GM18858 (cell line): ENCODE measurements at regions not wholly inside any gene's neighbourhood (a gene's known extent, or its start where the extent isn't known, plus 50 kb on each side); places are given as distances from the start of the nearest gene placed in this dataset.

Source experiments
- ATAC-seq: cut with Tn5 transposase; IDR thresholded peaks from one replicate; pipeline ENCODE4 v1.9.1; 2021; ENCODE audit not compliant: unreplicated experiment

DNA sequence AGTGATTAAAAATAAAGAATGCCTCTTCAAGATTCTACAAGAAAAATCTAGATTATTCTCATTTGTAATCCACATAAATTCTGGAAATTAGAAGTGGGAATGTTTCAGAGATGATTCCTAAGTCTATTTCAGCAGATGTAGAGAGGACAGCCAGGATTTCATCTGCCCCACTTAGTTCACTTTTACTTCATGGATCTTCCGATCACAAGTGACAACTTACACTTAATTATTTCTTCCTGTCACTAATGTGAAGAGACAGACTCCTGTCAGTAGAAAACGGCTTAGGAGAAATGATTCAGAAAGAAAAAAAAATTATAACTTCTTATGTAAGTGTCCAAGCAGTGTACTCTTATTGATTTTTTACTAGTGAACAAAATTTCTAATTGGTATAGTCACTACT lies 368.2 kb upstream of the SMIM30 start:
- ATAC-seq: no peak

DNA sequence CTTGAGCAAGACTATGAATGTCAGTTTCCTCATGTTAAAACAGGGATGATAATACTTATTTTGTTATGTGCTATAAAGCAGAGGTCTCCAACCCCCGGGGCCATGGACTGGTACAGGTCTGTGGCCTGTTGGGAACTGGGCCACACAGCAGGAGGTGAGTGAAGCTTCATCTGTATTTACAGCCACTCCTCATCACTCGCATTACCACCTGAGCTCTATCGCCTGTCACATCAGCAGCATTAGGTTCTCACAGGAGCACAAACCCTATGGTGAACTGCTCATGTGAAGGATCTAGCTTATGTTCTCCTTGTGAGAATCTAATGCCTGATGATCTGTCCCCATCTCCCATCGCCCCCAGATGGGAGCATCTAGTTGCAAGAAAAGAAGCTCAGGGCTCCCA lies 365.3 kb upstream of the SMIM30 start:
- no peak for ATAC-seq

DNA sequence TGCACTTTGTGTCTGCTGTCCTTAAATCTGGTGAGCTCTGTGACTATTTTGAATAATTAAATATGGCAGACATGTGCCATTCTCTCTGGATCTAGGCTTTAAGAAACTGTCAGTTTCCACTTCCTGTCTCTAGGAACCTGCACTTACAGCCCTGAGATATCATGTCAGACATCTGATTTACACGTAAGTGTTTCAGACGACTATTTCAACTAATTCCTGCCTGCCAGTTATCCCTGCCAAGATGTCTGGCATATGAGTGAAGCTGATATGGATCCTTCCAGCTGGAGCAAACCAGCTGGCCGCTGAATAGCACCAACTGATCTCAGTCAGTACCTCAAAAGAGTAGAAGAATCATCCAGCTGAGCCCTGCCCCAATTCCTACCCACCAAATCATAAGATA lies 362.2 kb upstream of the SMIM30 start:
- ATAC-seq: no peak

DNA sequence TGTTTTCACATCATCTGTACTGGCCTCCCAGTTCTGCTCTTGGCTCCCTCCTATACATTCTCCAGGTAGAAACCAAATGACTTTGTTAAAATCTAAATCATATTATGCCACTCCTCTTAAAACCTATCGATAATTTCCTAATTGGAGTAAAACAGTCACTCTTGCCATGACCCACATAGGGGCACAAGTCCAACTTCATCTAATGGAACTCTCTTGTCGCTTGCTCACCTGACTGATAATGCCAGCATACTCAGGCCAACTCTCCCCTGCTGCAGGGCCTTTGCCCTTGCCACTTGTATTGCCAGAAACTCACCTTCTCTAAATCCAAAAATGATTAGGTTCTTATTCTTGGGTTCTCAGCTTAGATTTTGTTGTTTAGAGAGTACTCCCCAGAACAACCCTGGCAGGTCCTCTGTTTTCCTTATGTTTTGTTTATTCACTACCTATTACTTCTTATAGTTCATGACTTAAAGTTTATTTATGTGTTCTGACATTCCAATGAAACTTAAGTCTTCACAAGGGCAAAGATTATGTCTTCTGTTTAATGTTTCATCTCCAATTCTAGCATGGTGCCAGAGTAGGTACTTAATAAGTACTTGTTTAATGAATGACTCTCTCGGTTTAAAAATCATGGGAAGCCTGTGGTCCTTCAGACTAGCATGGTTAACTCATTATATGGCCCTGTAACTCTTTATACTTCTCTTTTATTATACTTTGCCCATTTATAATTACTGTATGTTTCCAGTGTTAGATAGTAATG lies 345.9 kb upstream of the SMIM30 start:
- no peak for ATAC-seq

DNA sequence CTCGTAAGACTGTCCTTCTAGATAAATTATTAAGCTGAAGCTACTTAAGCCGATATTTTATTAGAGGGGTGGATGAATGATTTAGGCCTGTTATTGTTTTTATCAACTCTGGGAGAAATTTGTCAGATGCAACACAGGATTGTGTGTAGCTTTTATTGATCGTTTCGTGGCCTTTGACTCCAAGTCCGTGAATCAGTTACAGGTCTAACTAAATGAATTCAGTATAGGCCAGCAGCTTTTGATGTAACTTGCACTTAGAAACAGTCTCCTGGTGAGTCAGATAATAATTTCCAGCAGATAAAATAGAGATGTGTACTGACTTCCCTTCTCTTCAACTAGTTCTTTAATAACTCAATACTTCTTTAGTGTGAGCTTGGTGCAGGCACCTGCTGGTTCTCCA lies 341.7 kb upstream of the SMIM30 start:
- ATAC-seq: no peak

DNA sequence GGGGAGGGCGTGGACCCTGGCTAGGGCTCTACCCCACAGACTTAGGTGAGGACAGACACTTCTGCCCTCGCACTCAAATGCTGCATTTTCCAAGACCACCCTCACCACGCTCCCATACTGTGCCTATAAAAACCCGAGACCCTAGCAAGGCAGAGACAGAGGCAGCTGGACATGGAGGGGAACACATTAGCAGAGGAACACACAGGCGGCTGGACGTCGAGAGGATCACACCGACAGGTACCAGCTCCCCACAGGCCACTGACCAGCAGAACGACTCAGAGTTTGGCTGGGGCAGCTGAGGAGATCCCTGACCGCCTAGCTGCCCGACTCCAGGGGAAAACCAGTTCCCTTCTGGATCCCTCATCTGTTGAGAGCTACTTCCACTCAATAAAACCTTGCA lies 338.2 kb upstream of the SMIM30 start:
- ATAC-seq: no peak

DNA sequence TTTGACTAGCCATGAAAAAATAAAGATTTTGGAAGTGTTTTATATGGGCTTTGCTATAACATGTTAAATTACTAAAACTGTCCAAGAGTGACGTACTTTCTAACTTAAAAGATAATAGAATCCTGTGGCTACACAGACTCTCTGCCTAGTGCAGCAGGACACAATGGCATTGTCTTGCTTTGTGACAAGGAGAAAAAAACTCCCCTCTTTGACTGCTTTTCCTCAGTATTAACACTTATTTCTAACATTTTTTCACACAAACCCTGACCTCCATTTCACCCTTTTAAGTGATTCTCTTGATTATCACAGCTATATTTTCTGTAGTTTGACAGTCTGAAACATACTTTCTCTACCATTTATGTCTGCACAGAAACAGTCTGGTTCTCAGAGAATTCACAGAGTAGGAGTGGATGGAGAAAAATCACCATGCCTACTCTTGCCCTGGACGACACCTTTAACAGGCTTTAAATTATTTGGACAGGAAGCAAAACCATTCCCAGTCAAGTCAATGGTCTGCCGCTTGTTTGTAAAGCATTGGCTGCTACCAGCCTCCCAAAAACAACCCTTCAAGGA lies 336.3 kb upstream of the SMIM30 start:
- no peak for ATAC-seq

DNA sequence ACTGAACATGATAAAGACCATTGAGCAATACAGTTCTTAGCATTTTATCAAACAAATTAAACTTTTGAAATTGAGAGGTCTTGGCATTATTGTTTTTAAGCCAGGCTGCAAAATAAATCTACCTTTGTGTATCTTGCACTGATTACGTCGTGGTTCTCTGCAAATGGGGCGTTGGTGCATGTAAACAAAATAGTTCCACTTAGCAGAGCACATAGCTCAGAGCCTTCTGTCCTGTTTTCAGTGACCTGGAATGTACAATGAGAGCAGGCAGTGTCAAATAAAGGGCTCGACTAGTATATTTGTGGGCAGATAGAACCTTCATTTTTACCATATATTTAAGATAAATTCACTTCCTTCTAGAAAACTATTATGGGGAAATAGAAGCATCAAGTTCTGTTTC lies 333.9 kb upstream of the SMIM30 start:
- ATAC-seq: no peak

DNA sequence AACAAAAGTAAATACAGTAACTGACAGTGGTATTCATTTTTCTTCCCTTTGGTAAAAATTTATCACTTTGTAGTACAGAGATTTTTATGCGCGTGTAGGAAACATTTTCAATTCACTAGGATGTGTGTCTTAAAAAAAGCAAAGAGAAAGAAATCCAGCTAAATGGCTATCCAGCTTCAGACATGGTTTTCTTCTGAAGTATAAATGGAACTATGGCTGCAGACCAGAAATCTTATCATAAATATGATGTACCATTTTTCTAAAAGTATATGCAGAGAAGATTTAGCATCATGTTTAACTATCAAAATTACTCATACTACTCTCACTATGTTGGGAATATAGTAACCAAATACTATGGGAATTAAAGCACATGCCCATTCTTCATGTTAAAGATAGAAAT lies 328.4 kb upstream of the SMIM30 start:
- no peak for ATAC-seq

DNA sequence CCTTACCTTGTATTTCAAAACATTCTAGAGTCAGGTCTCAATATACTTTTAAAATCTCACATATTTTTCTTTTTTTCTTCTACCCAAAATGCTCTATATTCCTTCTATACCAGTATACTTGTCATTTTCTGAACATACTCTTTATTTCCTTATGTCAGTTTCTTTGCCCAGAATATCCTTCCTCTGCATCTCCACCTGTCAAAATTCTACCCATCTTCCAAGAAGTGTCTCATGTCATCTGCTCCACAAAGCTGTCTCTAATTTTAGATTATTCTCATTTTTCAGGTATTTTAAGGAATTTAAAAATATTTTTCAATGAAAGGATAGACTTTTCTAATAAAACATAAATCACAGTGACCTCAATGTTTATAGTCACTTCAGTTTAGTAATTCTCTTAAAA lies 328.0 kb upstream of the SMIM30 start:
- ATAC-seq: no peak

DNA sequence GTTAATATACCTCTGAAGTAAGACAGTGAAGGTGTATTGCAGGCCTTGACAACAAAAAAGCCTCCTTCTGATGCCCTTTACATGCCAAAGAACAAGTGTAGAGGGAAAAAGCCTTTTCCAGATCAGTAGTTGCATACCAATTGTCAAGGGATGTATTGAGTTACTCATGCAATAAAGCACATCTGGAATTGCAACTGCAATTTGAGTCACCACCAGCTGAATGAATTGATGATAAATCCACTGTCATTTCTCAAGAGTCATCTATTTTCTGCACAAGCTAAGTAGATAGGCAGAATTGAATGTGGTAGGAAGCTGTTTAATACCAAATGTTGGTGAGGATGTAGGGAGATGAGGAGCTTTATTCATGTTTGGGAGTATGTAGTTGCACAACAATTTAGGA lies 325.9 kb upstream of the SMIM30 start:
- ATAC-seq: no peak

DNA sequence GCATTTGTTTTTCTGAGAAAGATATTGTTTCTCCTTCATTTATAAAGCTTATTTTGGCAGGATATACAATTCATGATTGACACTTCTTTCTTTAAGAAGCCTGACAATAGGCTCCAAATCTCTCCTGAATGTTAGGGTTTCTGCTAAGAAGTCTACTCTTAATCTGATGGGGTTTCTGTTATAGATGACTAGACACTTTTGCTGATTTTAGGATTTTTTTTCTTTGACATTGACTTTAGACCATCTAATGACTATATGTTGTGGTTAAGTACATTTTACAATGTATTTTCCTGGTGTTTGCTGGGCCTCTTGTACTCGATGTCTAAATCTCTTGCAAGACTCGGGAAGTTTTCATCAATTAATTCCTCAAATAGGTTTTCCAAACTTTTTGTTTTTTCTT lies 321.8 kb upstream of the SMIM30 start:
- no peak for ATAC-seq

DNA sequence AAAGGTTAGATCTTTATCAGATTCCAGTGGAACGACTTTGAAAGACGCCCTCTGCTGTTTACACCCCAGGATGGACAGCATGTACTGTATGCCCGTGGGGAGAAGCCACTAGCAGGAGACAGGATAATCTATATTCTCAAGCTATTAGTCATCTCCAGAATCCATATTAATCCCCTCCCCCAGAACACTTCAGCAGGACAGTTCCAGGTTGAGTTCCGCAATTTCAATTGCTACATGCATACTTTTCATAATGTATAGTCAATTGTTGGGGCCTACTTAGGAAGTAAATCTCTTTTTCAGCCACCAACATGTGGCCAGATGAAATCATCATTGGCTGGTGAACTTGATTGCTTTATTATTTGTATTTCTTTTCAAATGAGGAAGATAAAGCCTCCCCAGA lies 313.1 kb upstream of the SMIM30 start:
- no peak for ATAC-seq

DNA sequence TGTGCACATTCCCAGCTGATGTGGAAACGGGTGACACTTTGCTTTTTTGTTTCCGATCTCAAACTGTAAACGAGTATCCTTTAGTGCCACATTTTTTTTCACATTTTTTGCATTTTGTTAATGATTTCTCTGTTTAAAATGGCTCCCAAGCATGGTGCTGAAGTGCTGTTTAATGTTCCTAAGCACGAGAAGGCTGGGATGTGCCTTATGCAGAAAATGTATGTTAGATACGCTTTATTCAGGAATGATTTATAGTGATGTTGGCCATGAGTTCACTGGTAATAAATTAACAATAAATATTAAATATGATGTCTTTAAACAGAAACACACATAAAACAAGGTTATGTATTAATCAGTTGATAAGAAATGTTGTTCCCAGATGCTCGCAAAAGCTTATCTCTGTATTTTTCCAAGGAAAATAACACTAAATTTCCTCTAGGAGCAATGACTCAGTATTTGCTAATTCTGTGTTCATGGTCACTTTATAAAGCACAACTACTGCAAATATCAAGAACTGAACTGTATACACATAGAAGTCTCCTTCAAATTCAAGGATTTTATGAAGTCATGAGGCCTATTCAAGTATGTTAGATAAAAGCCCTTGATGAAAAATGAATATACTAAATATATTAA lies 305.9 kb upstream of the SMIM30 start:
- no peak for ATAC-seq

DNA sequence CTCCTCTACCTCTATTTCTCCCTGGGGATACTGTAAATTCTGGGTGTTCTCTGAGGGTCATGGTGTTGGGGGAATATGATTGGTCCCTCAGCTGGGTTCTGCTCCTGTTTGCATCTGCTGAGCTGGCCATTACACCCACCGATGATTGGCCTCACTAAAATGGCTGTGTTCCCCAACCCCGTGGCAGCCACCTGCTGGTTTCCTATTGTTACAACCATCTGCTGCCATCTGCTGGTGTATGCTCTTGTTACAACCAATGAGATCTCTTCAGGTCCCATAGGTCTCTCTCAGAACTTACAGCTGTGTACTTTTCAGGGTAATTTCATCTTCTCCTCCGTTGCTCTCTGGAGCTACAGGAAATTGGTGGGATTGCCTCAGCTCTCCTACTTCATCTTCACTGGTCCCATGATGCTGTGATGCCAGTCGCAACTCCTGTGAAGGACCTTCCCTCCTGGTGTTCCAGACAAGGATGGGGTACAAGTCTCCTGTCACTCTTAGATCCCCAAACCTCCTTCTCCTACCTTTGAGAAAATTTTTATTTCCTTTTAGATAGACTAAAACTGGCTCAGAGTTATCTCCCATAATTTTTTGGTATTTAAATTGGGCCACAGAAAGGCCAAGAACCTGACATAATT lies 303.5 kb upstream of the SMIM30 start:
- ATAC-seq: peak; percentile 100

DNA sequence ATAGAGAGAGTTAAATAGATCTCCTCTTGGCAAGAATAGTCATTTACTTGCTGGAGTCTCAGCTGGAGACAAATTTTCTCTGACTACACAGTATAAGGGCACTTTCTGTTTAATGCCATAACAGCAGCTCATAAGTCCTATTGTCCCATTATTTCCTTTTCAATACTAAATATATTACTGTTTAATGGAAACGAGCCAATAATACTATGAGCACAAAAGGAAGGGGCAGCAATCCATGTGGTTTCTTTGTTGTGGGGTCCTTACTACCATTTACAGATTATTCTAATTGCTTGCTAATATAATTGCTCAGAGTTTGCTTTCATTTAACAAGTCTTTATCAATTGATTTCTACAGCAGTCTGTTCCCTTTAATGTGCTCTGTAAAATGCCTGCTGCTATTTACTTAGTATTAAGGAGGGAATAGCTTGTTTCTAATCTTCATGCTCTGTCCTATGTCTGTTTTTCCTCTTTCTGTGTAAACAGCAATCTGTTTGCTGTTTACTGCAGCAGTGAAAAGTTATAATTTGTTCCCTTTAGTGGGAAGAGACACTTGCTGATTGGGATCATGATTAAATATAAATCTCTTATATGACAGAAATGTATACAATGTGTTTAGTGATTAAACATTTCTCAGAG lies 296.2 kb upstream of the SMIM30 start:
- no peak for ATAC-seq

DNA sequence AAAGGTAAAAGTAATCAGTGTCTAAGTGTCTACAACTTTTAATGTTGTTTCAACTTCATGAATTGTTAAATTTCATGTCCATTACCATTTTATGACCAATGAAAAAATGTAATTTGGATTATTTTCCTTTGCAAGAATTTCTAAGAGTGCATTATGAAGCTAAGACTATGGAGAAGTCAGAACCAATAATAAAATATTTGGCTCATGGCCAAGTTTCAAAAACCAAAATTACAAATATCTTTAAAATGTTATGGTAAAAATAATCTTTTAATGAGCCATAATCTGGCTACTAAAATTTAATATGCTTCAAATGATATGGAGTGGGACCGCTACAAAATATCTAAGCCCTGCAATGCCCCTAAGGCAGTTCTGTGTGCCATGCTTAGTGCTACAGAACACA lies 294.1 kb upstream of the SMIM30 start:
- no peak for ATAC-seq

DNA sequence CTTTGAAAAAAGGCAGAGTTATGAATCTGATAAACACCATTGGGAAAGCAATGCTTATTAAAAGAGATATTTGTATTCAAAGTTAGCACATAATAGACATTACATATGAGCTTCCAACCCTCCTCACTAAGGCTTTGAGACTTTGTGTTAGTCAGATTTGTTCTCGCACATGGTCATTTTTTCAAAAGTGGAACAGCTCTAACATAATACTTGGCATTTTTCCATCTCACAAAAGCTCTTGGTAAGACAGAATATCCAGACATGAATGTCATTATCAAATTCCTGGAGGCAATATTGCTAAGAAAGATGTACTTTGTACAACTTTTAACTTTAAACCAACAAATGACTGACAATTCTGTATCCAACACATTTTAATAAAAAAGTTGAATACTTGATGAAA lies 292.4 kb upstream of the SMIM30 start:
- ATAC-seq: no peak

DNA sequence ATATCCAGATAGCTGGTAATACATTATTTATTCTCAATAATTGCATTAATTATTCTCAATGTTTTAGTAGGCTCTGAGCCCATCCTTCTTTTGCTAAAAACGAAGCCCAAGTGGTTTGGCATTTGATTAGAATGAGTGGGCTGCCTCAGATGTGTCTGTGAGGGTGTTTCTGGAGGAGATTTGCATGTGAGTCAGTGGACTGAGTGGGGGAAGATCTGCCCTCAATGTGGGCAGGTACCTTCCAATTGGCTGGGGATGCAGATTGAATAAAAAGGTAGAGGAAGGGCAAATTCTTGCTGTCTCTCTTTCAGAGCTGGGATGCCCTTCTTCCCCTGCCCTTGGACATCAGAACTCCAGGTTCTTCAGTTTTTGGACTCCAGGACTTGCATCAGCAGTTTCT lies 290.6 kb upstream of the SMIM30 start:
- ATAC-seq: peak; percentile 39

DNA sequence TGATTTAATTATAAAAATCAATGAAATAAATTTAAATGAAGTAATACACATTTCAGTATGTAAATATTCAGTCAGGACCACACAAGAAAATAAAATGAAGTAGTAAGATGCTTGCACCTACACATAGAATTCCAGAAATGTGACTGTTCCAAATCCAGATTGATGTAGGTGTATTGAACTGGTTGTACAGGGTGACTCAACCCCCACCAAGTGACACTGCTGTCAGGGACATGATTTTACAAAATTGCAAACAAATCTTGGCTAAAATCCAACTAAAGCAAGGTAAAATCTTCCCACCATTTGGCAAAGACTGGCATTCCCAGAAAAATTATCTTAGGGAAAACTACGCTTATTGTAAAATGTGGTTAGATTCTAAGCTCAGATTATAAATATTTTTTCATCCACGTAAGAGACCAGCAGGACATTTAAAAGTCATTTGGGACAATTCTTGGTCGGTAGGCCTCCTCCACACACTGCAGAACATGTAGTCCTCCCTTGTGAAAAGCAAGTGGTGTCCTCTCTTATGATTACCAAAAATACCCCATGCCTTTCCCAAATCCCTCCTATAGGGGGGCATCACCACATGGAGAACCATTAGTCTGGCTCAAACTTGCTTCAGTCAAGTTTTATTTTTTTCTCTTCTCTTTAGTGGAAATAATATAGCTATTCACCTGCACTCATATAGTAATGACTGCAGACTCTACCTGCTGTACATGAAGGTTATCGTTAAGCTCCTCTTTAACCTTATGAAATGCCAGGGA lies 287.1 kb upstream of the SMIM30 start:
- no peak for ATAC-seq

DNA sequence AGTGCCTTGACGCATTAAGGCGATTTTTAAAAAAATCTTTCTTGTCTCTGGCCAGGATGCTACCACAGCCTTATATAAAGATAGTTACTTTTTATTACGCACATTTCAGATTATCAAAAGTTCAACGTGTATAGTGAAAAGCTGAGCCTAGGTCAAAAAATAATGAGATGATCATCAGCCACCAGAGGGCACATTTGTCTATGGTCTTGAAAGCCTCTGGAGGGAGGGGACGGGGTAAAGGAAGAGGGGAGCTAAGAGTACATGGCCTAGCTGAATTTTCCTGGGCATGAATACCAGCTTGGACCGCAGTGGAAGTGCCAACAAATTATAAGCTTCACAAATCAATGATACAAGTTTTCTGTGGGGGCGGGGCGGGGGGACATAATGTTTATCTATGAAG lies 285.9 kb upstream of the SMIM30 start:
- no peak for ATAC-seq
